H9 (cell line): ENCODE measurements at regions not wholly inside any gene's neighbourhood (a gene's known extent, or its start where the extent isn't known, plus 50 kb on each side); places are given as distances from the start of the nearest gene placed in this dataset.

ENCODE experiments used
- DNase-seq: peaks from one replicate; pipeline ENCODE4 v3.0.0-alpha.2; 2017
- H2AFZ ChIP-seq: one replicate; pipeline ENCODE4 v1.6.1; 2013; ENCODE audit warnings: mild to moderate bottlenecking, low read length, control low read depth, moderate library complexity
- H2AK5ac ChIP-seq: 2 replicates; pipeline ENCODE4 v1.6.1; 2013; ENCODE audit warnings: low read length, control low read depth, mixed read lengths; ENCODE audit not compliant: insufficient read length
- H2BK120ac ChIP-seq: one replicate; pipeline ENCODE4 v1.6.1; 2013; ENCODE audit warnings: low read depth, mild to moderate bottlenecking, low read length, control low read depth, inconsistent platforms; ENCODE audit not compliant: poor library complexity, severe bottlenecking
- H2BK12ac ChIP-seq: 2 replicates; pipeline ENCODE4 v1.6.1; 2013; ENCODE audit warnings: low read length, control low read depth, mixed read lengths, low read depth; ENCODE audit not compliant: insufficient read length
- H2BK15ac ChIP-seq: 2 replicates; pipeline ENCODE4 v1.6.1; 2013; ENCODE audit warnings: low read depth, low read length, control low read depth
- H2BK20ac ChIP-seq: one replicate; pipeline ENCODE4 v1.6.1; 2013; ENCODE audit warnings: low read depth, mild to moderate bottlenecking, low read length, control low read depth, inconsistent platforms; ENCODE audit not compliant: poor library complexity, severe bottlenecking
- H2BK5ac ChIP-seq: 2 replicates; pipeline ENCODE4 v1.6.1; 2013; ENCODE audit warnings: low read length, control low read depth, mixed read lengths; ENCODE audit not compliant: insufficient read length
- H3K14ac ChIP-seq: 2 replicates; pipeline ENCODE4 v1.6.1; 2013; ENCODE audit warnings: low read length, control low read depth; ENCODE audit not compliant: insufficient read depth
- H3K18ac ChIP-seq: 2 replicates; pipeline ENCODE4 v1.6.1; 2013; ENCODE audit warnings: low read depth, mild to moderate bottlenecking, mixed read lengths, low read length, control low read depth; ENCODE audit not compliant: insufficient read length
- H3K23ac ChIP-seq: 2 replicates; pipeline ENCODE4 v1.6.1; 2013; ENCODE audit warnings: low read length, control low read depth, mixed read lengths, low read depth; ENCODE audit not compliant: insufficient read length
- H3K23me2 ChIP-seq: 2 replicates; pipeline ENCODE4 v1.6.1; 2013; ENCODE audit warnings: low read depth, mild to moderate bottlenecking, mixed read lengths, low read length, control low read depth; ENCODE audit not compliant: insufficient read length, poor library complexity, severe bottlenecking
- H3K27ac ChIP-seq: 2 replicates; pipeline ENCODE4 v1.5.1; 2013; ENCODE audit warnings: low read length, control low read depth, mixed read lengths, low read depth; ENCODE audit not compliant: insufficient read length
- H3K27me3 ChIP-seq: 2 replicates; pipeline ENCODE4 v1.6.1; 2013; ENCODE audit warnings: low read length, control low read depth, inconsistent platforms; ENCODE audit not compliant: insufficient read depth
- H3K4ac ChIP-seq: 2 replicates; pipeline ENCODE4 v1.6.1; 2013; ENCODE audit warnings: low read depth, mild to moderate bottlenecking, control low read depth, inconsistent platforms, low read length, moderate library complexity
- H3K4me1 ChIP-seq: 2 replicates; pipeline ENCODE4 v1.6.1; 2013; ENCODE audit warnings: low read length, control low read depth, inconsistent platforms; ENCODE audit not compliant: insufficient read depth
- H3K4me2 ChIP-seq: 2 replicates; pipeline ENCODE4 v1.6.1; 2013; ENCODE audit warnings: low read length, control low read depth, mixed read lengths; ENCODE audit not compliant: insufficient read length, insufficient read depth
- H3K56ac ChIP-seq: 2 replicates; pipeline ENCODE4 v1.6.1; 2013; ENCODE audit warnings: low read depth, mild to moderate bottlenecking, mixed read lengths, low read length, control low read depth; ENCODE audit not compliant: insufficient read length
- H3K79me1 ChIP-seq: 2 replicates; pipeline ENCODE4 v1.6.1; 2013; ENCODE audit warnings: low read depth, mild to moderate bottlenecking, moderate library complexity, low read length, control low read depth, inconsistent platforms; ENCODE audit not compliant: insufficient read depth, poor library complexity, severe bottlenecking
- H3K79me2 ChIP-seq: 2 replicates; pipeline ENCODE4 v1.6.1; 2013; ENCODE audit warnings: low read length, control low read depth, inconsistent platforms; ENCODE audit not compliant: insufficient read depth
- H3K9ac ChIP-seq: 2 replicates; pipeline ENCODE4 v1.6.1; 2013; ENCODE audit warnings: low read length, control low read depth, mixed read lengths; ENCODE audit not compliant: insufficient read length; ENCODE audit errors: extremely low read depth
- H3K9me3 ChIP-seq: one replicate; pipeline ENCODE4 v1.6.1; 2013; ENCODE audit warnings: low read depth, low read length, inconsistent platforms; ENCODE audit not compliant: control insufficient read depth
- H3T11ph ChIP-seq: one replicate; pipeline ENCODE4 v1.6.1; 2013; ENCODE audit warnings: mild to moderate bottlenecking, low read length, control low read depth, inconsistent platforms
- H4K20me1 ChIP-seq: one replicate; pipeline ENCODE4 v1.6.1; 2013; ENCODE audit not compliant: control insufficient read depth, insufficient read length, insufficient read depth
- H4K5ac ChIP-seq: 2 replicates; pipeline ENCODE4 v1.6.1; 2013; ENCODE audit warnings: low read depth, mild to moderate bottlenecking, mixed read lengths, low read length, control low read depth; ENCODE audit not compliant: insufficient read length
- H4K8ac ChIP-seq: replicated peaks from 2 replicates; pipeline ENCODE4 v1.6.1; 2013; ENCODE audit warnings: low read length, control low read depth, mixed read lengths, low read depth; ENCODE audit not compliant: insufficient read length
- H4K91ac ChIP-seq: 2 replicates; pipeline ENCODE4 v1.6.1; 2013; ENCODE audit warnings: low read depth, mild to moderate bottlenecking, moderate library complexity, mixed read lengths, low read length, control low read depth; ENCODE audit not compliant: insufficient read length
- H3K27ac Mint-ChIP-seq, 3 experiments: 2 replicates in 2 of 3; 3 replicates in 1 of 3; pipeline ENCODE4 v1.8.0; 2020 to 2021; ENCODE audit warnings: mixed read lengths in 3 of 3, mild to moderate bottlenecking in 1 of 3, moderate library complexity in 1 of 3
- H3K27me3 Mint-ChIP-seq: 2 replicates; pipeline ENCODE4 v1.8.0; 2021; ENCODE audit warnings: low read depth, mild to moderate bottlenecking, moderate library complexity, mixed read lengths
- H3K36me3 Mint-ChIP-seq, 3 experiments: 2 replicates in 2 of 3; 3 replicates in 1 of 3; pipeline ENCODE4 v1.8.0; 2020 to 2021; ENCODE audit warnings: low read depth in 3 of 3, mixed read lengths in 3 of 3; ENCODE audit not compliant: insufficient read depth in 1 of 3
- H3K4me1 Mint-ChIP-seq, 2 experiments: 2 replicates each; pipeline ENCODE4 v1.8.0; 2020; ENCODE audit warnings: mixed read lengths in 2 of 2
- H3K4me3 Mint-ChIP-seq, 2 experiments: 2 replicates in 1 of 2; 3 replicates in 1 of 2; pipeline ENCODE4 v1.8.0; 2020 to 2021; ENCODE audit warnings: mild to moderate bottlenecking in 2 of 2, mixed read lengths in 2 of 2, moderate library complexity in 1 of 2
- H3K9me3 Mint-ChIP-seq, 2 experiments: 2 replicates in 1 of 2; 3 replicates in 1 of 2; pipeline ENCODE4 v1.8.0; 2020; ENCODE audit warnings: mild to moderate bottlenecking in 2 of 2, mixed read lengths in 2 of 2, moderate library complexity in 1 of 2
- WGBS: extraction: QIAGEN DNeasy Blood & Tissue Kit; methylation state at CpG from one replicate; pipeline ENCODE4 v1.1.7; 2013; ENCODE audit warnings: missing lambda C conversion rate, low lambda C conversion rate, mixed read lengths; ENCODE audit not compliant: insufficient read length; ENCODE audit errors: extremely low coverage; 5-methylcytosine and 5-hydroxymethylcytosine counted together
- TF ChIP-seq, protein P1 (sequence below): fragments of 200-600 bp; sonication (generic); conservative IDR thresholded peaks from 3 replicates; pipeline ENCODE4 v1.8.0; 2021; ENCODE audit warnings: antibody characterized with exemption, mild to moderate bottlenecking

DNA sequence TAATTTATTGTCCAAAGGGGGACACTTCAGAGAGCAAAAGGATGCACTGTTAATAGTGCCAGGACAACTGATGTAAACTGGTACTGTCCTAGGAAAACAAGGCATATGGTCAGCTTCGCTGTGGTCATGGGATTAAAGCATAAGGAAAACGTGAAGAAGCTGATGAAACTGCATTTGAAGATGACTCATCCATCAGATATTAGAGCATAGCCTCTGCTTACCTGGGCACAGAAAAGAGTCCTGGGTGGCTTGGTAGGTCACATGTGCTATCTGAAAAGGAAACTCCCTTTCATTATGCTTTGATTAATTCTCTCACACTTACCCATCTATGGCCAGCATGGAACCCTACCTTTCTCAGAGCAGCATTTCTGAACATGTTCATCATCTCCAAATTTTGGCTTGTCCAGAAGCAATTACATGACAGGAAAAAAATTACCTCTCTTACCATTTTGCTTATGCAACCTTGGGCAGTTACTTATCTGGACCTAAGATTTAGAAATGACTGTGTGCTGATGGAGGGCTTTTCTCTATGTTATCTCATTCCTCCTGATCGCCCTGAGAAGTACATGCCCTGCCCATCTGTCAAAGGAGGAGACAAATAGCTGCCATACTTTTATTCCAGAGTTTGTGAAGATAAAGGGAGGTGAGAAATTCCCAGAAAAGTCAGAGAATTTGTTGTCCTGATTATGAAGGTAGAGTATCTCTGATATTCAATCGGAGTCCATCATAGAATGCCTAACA, 275.3 kb upstream of the SLC14A2 start:
- Mint-ChIP-seq H3K36me3 (no peaks in the 10 kb centered on the region; a peak in 1 of 7 replicates), H3K27ac (no peak overlapping the region), H3K4me1 (peaks cover 11 to 12% of the 10 kb centered on the region in 2 experiments), H3K9me3 (0 out of 5 replicates have a peak, but pooled peaks cover 0 to 3% of the 10 kb centered on the region in 2 experiments), H3K27me3 (no peaks in the 10 kb centered on the region; the same call in 1 of the 2 replicates), H3K4me3 (no peak overlapping the region)
- Histone ChIP-seq H3K79me1 (no peaks in the 10 kb centered on the region), H3K4me1 (no peaks in the 10 kb centered on the region), H3K56ac (no peak overlapping the region), H4K8ac (no peak overlapping the region), H3K9ac (no peak overlapping the region), H3K9me3 (no peaks in the 10 kb centered on the region), H2AK5ac (no peak overlapping the region), H3K14ac (no peak overlapping the region), H2BK20ac (no peak overlapping the region), H3K23ac (no peak overlapping the region), H4K5ac (no peak overlapping the region), H2AFZ (no peak overlapping the region), H3K79me2 (no peaks in the 10 kb centered on the region), H4K91ac (no peak overlapping the region), H3K4me2 (no peak overlapping the region), H4K20me1 (no peaks in the 10 kb centered on the region), H3K18ac (no peak overlapping the region), H2BK15ac (no peak overlapping the region), H2BK5ac (no peak overlapping the region), H3K4ac (no peak overlapping the region), H3K23me2 (no peaks in the 10 kb centered on the region), H3T11ph (no peak overlapping the region), H3K27me3 (no peaks in the 10 kb centered on the region), H2BK12ac (no peak overlapping the region), H3K27ac (no peak overlapping the region), H2BK120ac (no peak overlapping the region)
- DNase-seq: no peak
- WGBS: no CpG with 5 or more reads among the region's 4 CpGs
- TF ChIP-seq, protein P1, sequence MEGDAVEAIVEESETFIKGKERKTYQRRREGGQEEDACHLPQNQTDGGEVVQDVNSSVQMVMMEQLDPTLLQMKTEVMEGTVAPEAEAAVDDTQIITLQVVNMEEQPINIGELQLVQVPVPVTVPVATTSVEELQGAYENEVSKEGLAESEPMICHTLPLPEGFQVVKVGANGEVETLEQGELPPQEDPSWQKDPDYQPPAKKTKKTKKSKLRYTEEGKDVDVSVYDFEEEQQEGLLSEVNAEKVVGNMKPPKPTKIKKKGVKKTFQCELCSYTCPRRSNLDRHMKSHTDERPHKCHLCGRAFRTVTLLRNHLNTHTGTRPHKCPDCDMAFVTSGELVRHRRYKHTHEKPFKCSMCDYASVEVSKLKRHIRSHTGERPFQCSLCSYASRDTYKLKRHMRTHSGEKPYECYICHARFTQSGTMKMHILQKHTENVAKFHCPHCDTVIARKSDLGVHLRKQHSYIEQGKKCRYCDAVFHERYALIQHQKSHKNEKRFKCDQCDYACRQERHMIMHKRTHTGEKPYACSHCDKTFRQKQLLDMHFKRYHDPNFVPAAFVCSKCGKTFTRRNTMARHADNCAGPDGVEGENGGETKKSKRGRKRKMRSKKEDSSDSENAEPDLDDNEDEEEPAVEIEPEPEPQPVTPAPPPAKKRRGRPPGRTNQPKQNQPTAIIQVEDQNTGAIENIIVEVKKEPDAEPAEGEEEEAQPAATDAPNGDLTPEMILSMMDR: no peak
